WTC11 (cell line): ENCODE measurements at regions not wholly inside any gene's neighbourhood (a gene's known extent, or its start where the extent isn't known, plus 50 kb on each side); places are given as distances from the start of the nearest gene placed in this dataset.

Experiments
- ATAC-seq: fragments of 200-7000 bp; cut with Tn5 transposase; 2 replicates; pipeline ENCODE4 v1.10.0; 2021; ENCODE audit warnings: mild to moderate bottlenecking, moderate library complexity
- CTCF ChIA-PET: fragments of 300-600 bp; sonication (Branson Sonifier 250); formaldehyde crosslinking; loops from one replicate; lab custom pipeline; 2021; ENCODE audit warnings: antibody characterized with exemption; lab: Charles Lee
- POLR2A ChIA-PET: fragments of 350-600 bp; sonication (Branson Sonifier 250); formaldehyde crosslinking; loops from one replicate; lab custom pipeline; 2021; ENCODE audit warnings: antibody characterized with exemption; lab: Charles Lee
- DNase-seq: peaks from one replicate; pipeline ENCODE4 v3.0.0; 2021; ENCODE audit warnings: low spot score
- H3K27ac Mint-ChIP-seq: 2 replicates; pipeline ENCODE4 v1.8.0; 2021; ENCODE audit warnings: mixed read lengths
- H3K27me3 Mint-ChIP-seq: 2 replicates; pipeline ENCODE4 v1.8.0; 2021; ENCODE audit warnings: low read depth, mild to moderate bottlenecking, moderate library complexity, mixed read lengths
- H3K36me3 Mint-ChIP-seq: 2 replicates; pipeline ENCODE4 v1.8.0; 2021; ENCODE audit warnings: mixed read lengths
- H3K4me1 Mint-ChIP-seq: 2 replicates; pipeline ENCODE4 v1.8.0; 2022; ENCODE audit warnings: mixed read lengths
- H3K4me3 Mint-ChIP-seq: 2 replicates; pipeline ENCODE4 v1.8.0; 2021; ENCODE audit warnings: mild to moderate bottlenecking, moderate library complexity, mixed read lengths
- H3K9me3 Mint-ChIP-seq: 2 replicates; pipeline ENCODE4 v1.8.0; 2021; ENCODE audit warnings: mixed read lengths
- ATF1 ChIP-seq: sonication (generic); formaldehyde crosslinking; IDR thresholded peaks from 2 replicates; pipeline ENCODE4 v1.8.1; 2023; ENCODE audit warnings: mild to moderate bottlenecking, moderate library complexity, missing genetic modification reagents
- ATF2 ChIP-seq: sonication (generic); formaldehyde crosslinking; IDR thresholded peaks from 2 replicates; pipeline ENCODE4 v1.8.1; 2022; ENCODE audit warnings: low read depth, missing genetic modification reagents, borderline replicate concordance
- ATF3 ChIP-seq: sonication (generic); formaldehyde crosslinking; conservative IDR thresholded peaks from 2 replicates; pipeline ENCODE4 v1.8.1; 2022; ENCODE audit warnings: mild to moderate bottlenecking, missing genetic modification reagents
- CREB1 ChIP-seq: sonication (generic); formaldehyde crosslinking; IDR thresholded peaks from 2 replicates; pipeline ENCODE4 v1.8.0; 2023; ENCODE audit warnings: mild to moderate bottlenecking, missing genetic modification reagents
- EMX1 ChIP-seq: fragments of 250-450 bp; sonication (Bioruptor Pico); IDR thresholded peaks from 2 replicates; pipeline ENCODE4 v1.8.0; 2021; ENCODE audit warnings: mild to moderate bottlenecking
- GABPB1 ChIP-seq: sonication (generic); formaldehyde crosslinking; IDR thresholded peaks from 2 replicates; pipeline ENCODE4 v1.8.1; 2023; ENCODE audit warnings: mild to moderate bottlenecking, missing genetic modification reagents
- HMGA2 ChIP-seq: fragments of 250-450 bp; sonication (Bioruptor Pico); IDR thresholded peaks from 2 replicates; pipeline ENCODE4 v1.4.0; 2021; ENCODE audit warnings: mild to moderate bottlenecking, moderate library complexity
- IRF2 ChIP-seq: sonication (generic); formaldehyde crosslinking; IDR thresholded peaks from 2 replicates; pipeline ENCODE4 v1.8.0; 2022; ENCODE audit warnings: low read depth, missing genetic modification reagents, borderline replicate concordance
- NFATC4 ChIP-seq: fragments of 250-450 bp; sonication (Bioruptor Pico); IDR thresholded peaks from 2 replicates; pipeline ENCODE4 v1.9.0; 2021; ENCODE audit warnings: mild to moderate bottlenecking
- NR1H2 ChIP-seq: sonication (generic); formaldehyde crosslinking; IDR thresholded peaks from 2 replicates; pipeline ENCODE4 v1.9.0; 2021; ENCODE audit warnings: mild to moderate bottlenecking, moderate library complexity, missing genetic modification reagents
- PRRX2 ChIP-seq: fragments of 250-450 bp; sonication (Bioruptor Pico); IDR thresholded peaks from 2 replicates; pipeline ENCODE4 v1.8.0; 2021; ENCODE audit warnings: mild to moderate bottlenecking
- TCF7 ChIP-seq: sonication (generic); formaldehyde crosslinking; IDR thresholded peaks from 2 replicates; pipeline ENCODE4 v1.8.0; 2022; ENCODE audit warnings: mild to moderate bottlenecking, low read depth, missing genetic modification reagents, moderate library complexity
- TEAD1 ChIP-seq: sonication (generic); formaldehyde crosslinking; IDR thresholded peaks from 2 replicates; pipeline ENCODE4 v1.8.0; 2022; ENCODE audit warnings: mild to moderate bottlenecking, missing genetic modification reagents
- TP53 ChIP-seq: sonication (generic); formaldehyde crosslinking; IDR thresholded peaks from 2 replicates; pipeline ENCODE4 v1.8.1; 2023; ENCODE audit warnings: mild to moderate bottlenecking, missing genetic modification reagents
- ZBTB21 ChIP-seq: sonication (generic); formaldehyde crosslinking; IDR thresholded peaks from 2 replicates; pipeline ENCODE4 v1.8.1; 2023; ENCODE audit warnings: mild to moderate bottlenecking, missing genetic modification reagents, borderline replicate concordance
- ZNF138 ChIP-seq: sonication (generic); formaldehyde crosslinking; conservative IDR thresholded peaks from 2 replicates; pipeline ENCODE4 v1.8.1; 2022; ENCODE audit warnings: mild to moderate bottlenecking, moderate library complexity, missing genetic modification reagents
- ZNF219 ChIP-seq: sonication (generic); formaldehyde crosslinking; IDR thresholded peaks from 2 replicates; pipeline ENCODE4 v1.8.0; 2023; ENCODE audit warnings: missing genetic modification reagents, mild to moderate bottlenecking, borderline replicate concordance
- ZNF512 ChIP-seq: sonication (generic); formaldehyde crosslinking; IDR thresholded peaks from 2 replicates; pipeline ENCODE4 v1.8.1; 2022; ENCODE audit warnings: missing genetic modification reagents, borderline replicate concordance
- ZNF671 ChIP-seq: fragments of 250-450 bp; sonication (Bioruptor Pico); IDR thresholded peaks from 2 replicates; pipeline ENCODE4 v1.8.0; 2021; ENCODE audit warnings: mild to moderate bottlenecking
- TF ChIP-seq, protein P1 (sequence below): sonication (generic); formaldehyde crosslinking; IDR thresholded peaks from 2 replicates; pipeline ENCODE4 v1.8.0; 2023; ENCODE audit warnings: missing genetic modification reagents, mild to moderate bottlenecking, borderline replicate concordance
- TF ChIP-seq, protein P2 (sequence below): sonication (generic); formaldehyde crosslinking; IDR thresholded peaks from 2 replicates; pipeline ENCODE4 v1.8.1; 2023; ENCODE audit warnings: mild to moderate bottlenecking, missing genetic modification reagents, moderate library complexity
- TF ChIP-seq, protein P3 (sequence below): sonication (generic); formaldehyde crosslinking; IDR thresholded peaks from 2 replicates; pipeline ENCODE4 v1.8.0; 2023; ENCODE audit warnings: mild to moderate bottlenecking, missing genetic modification reagents

DNA sequence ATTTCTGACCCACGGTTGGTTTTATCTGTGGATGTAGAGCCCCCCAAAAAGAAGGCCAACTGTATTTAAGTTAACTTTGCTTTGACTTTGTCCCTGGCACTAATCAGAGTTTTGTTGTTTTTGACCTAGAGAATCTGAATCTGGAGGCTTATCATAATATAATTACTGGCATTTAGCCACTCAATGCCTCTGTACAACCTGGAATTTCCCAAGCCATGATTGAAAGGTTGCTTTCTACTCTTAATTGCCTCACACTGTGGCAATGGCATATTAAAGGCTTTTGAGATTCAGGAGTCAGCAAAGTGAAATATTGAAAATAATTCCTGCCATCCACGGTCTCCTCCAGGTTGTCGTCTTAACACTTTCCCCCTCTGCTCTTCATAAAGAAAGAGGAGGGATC, 205.2 kb upstream of the GHITM start (continued):
- TF ChIP-seq, protein P1, sequence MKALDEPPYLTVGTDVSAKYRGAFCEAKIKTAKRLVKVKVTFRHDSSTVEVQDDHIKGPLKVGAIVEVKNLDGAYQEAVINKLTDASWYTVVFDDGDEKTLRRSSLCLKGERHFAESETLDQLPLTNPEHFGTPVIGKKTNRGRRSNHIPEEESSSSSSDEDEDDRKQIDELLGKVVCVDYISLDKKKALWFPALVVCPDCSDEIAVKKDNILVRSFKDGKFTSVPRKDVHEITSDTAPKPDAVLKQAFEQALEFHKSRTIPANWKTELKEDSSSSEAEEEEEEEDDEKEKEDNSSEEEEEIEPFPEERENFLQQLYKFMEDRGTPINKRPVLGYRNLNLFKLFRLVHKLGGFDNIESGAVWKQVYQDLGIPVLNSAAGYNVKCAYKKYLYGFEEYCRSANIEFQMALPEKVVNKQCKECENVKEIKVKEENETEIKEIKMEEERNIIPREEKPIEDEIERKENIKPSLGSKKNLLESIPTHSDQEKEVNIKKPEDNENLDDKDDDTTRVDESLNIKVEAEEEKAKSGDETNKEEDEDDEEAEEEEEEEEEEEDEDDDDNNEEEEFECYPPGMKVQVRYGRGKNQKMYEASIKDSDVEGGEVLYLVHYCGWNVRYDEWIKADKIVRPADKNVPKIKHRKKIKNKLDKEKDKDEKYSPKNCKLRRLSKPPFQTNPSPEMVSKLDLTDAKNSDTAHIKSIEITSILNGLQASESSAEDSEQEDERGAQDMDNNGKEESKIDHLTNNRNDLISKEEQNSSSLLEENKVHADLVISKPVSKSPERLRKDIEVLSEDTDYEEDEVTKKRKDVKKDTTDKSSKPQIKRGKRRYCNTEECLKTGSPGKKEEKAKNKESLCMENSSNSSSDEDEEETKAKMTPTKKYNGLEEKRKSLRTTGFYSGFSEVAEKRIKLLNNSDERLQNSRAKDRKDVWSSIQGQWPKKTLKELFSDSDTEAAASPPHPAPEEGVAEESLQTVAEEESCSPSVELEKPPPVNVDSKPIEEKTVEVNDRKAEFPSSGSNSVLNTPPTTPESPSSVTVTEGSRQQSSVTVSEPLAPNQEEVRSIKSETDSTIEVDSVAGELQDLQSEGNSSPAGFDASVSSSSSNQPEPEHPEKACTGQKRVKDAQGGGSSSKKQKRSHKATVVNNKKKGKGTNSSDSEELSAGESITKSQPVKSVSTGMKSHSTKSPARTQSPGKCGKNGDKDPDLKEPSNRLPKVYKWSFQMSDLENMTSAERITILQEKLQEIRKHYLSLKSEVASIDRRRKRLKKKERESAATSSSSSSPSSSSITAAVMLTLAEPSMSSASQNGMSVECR (CRISPR knock-in tag), result no peak

- ATAC-seq, result no peak
- Mint-ChIP-seq H3K9me3 (no peaks in the 10 kb centered on the region; the same call in 1 of the 2 replicates), H3K27me3 (no peaks in the 10 kb centered on the region; the same call in 1 of the 2 replicates), H3K36me3 (no peaks in the 10 kb centered on the region), H3K4me1 (peaks cover 25% of the 10 kb centered on the region), H3K27ac (no peak overlapping the region), H3K4me3 (no peak overlapping the region)
- DNase-seq, result no peak
- TF ChIP-seq ZNF671 (no peak), NFATC4 (CRISPR knock-in tag) (no peak), ATF1 (CRISPR knock-in tag) (no peak), GABPB1 (CRISPR knock-in tag) (no peak), HMGA2 (CRISPR knock-in tag) (no peak), TP53 (CRISPR knock-in tag) (no peak), IRF2 (CRISPR knock-in tag) (no peak), ATF2 (no peak), EMX1 (CRISPR knock-in tag) (no peak), ZBTB21 (CRISPR knock-in tag) (no peak), ZNF512 (CRISPR knock-in tag) (no peak), TEAD1 (no peak), NR1H2 (CRISPR knock-in tag) (no peak), ATF3 (CRISPR knock-in tag) (no peak), ZNF138 (CRISPR knock-in tag) (no peak), CREB1 (no peak)
- ChIA-PET CTCF (no interaction called here), POLR2A (no interaction called here)
Measured at GRCh38 chr10:83934641-83935338, 204.5 kb upstream of the GHITM start.

DNA sequence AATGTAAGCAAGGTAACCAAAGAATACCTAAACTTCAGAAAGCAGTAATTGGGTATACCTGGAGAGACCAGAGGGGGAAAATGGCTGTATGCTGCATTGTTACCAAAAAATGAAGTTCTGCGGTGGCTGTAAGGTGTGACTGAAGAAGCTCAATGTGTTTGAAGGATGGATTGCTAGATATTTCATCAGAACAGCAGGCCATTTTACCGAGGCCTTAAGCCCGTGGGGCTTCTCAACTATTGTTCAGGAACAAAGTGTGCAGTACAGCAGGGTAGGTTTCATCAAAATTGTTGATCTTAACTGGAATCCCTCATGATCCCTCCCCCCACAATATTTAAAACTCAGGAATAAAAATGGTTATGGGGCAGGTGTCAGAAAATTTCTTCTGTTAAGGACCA, 204.0 kb upstream of the GHITM start:
- H3K9me3 Mint-ChIP-seq, result no peaks in the 10 kb centered on the region; the same call in 1 of the 2 replicates
- DNase-seq (no peak), ATAC-seq (no peak)
- no peak overlapping the region for H3K4me3 Mint-ChIP-seq
- ChIA-PET POLR2A (no interaction called here), CTCF (no interaction called here)
- H3K4me1 Mint-ChIP-seq, result peaks cover 22% of the 10 kb centered on the region
- no peaks in the 10 kb centered on the region for H3K36me3 Mint-ChIP-seq
- H3K27ac Mint-ChIP-seq, result no peak overlapping the region
- peaks cover 2% of the 10 kb centered on the region; the same call in 1 of the 2 replicates for H3K27me3 Mint-ChIP-seq
- TF ChIP-seq PRRX2 (CRISPR knock-in tag) (no peak), ATF3 (CRISPR knock-in tag) (no peak), TCF7 (no peak), GABPB1 (CRISPR knock-in tag) (no peak), ZNF219 (CRISPR knock-in tag) (no peak)
- TF ChIP-seq, protein P2, sequence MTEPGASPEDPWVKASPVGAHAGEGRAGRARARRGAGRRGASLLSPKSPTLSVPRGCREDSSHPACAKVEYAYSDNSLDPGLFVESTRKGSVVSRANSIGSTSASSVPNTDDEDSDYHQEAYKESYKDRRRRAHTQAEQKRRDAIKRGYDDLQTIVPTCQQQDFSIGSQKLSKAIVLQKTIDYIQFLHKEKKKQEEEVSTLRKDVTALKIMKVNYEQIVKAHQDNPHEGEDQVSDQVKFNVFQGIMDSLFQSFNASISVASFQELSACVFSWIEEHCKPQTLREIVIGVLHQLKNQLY, result no peak
- TF ChIP-seq, protein P3, sequence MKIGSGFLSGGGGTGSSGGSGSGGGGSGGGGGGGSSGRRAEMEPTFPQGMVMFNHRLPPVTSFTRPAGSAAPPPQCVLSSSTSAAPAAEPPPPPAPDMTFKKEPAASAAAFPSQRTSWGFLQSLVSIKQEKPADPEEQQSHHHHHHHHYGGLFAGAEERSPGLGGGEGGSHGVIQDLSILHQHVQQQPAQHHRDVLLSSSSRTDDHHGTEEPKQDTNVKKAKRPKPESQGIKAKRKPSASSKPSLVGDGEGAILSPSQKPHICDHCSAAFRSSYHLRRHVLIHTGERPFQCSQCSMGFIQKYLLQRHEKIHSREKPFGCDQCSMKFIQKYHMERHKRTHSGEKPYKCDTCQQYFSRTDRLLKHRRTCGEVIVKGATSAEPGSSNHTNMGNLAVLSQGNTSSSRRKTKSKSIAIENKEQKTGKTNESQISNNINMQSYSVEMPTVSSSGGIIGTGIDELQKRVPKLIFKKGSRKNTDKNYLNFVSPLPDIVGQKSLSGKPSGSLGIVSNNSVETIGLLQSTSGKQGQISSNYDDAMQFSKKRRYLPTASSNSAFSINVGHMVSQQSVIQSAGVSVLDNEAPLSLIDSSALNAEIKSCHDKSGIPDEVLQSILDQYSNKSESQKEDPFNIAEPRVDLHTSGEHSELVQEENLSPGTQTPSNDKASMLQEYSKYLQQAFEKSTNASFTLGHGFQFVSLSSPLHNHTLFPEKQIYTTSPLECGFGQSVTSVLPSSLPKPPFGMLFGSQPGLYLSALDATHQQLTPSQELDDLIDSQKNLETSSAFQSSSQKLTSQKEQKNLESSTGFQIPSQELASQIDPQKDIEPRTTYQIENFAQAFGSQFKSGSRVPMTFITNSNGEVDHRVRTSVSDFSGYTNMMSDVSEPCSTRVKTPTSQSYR, result no peak
